Tibial nerve (tissue), 3 donors: ENCODE measurements at regions not wholly inside any gene's neighbourhood (a gene's known extent, or its start where the extent isn't known, plus 50 kb on each side); places are given as distances from the start of the nearest gene placed in this dataset.

Source experiments
- CTCF ChIP-seq, 5 experiments: fragments of 200-600 bp in 3 of 5; fragments of 450-650 bp in 2 of 5; sonication (generic) in 3 of 5; IDR thresholded peaks; one replicate each; pipeline ENCODE4 v1.5.1; 2016 to 2019; ENCODE audit warnings: antibody characterized with exemption in 5 of 5, mild to moderate bottlenecking in 3 of 5, moderate library complexity in 2 of 5
- POLR2A ChIP-seq, 2 donors: fragments of 450-650 bp; IDR thresholded peaks; one replicate each; pipeline ENCODE4 v1.6.1; 2017; ENCODE audit warnings: antibody characterized with exemption in 2 of 2, mild to moderate bottlenecking in 2 of 2, moderate library complexity in 2 of 2

DNA sequence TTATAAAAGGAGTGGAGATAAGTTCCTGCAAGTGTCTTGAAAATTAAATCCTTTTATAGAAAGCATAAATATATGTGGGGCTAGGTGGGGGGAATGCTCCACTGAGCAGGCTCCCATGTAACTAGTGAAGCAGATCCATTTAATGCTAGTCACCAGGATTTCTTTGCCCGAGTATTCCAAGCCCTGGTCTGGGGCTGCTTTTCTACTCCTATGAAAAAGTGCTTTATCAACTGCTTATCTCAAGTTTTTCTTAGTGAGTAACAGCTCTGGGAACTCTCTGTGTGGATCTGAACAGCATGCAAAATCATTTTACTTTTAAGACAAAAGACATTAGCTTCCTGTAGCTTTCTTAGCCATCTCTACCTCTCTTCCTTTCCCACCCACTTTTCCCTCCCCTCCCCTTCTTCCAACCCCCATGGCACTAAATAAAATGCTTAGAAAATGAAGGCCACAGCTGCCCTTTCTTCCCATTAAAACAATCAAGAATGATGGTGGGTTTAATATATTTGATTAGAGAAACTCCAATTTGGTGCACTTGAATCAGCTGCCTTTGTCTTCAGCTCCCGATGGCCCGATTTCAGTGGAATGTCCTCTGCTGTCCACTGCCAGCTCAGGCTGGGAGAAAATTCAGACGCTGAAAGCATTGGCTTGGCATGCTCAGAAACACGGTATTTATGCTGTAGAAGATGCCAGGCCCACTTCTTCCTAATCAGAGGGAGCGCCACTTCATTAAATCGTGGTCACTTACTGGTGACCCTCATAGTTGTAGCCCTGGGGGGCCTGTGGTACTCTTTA is 475.1 kb downstream of the FOXO1 start:
- no peak for TF ChIP-seq CTCF (IDR thresholded peaks at IDR 0.05)
- no peak for TF ChIP-seq POLR2A (IDR thresholded peaks at IDR 0.05)
